GM12878 (cell line): ENCODE measurements at regions not wholly inside any gene's neighbourhood (a gene's known extent, or its start where the extent isn't known, plus 50 kb on each side); places are given as distances from the start of the nearest gene placed in this dataset.

Source experiments
- ATAC-seq: fragments of 200-7000 bp; cut with Tn5 transposase; 3 replicates; pipeline ENCODE4 v1.9.1; 2020; ENCODE audit warnings: mild to moderate bottlenecking, moderate library complexity
- BruUV-seq: library from RNA; stranded (reverse); fragments of 400-500 nt; replicated peaks from 2 replicates; lab custom pipeline; 2021; lab: Mats Ljungman, UMichigan
- CTCF ChIA-PET: fragments of 300-600 bp; sonication (Branson Sonifier 250); formaldehyde crosslinking; extraction: SDS; loops from one replicate; lab custom pipeline; 2021; ENCODE audit warnings: inconsistent platforms; lab: Yijun Ruan, JAX
- POLR2A ChIA-PET: fragments of 350-600 bp; formaldehyde crosslinking; extraction: SDS; loops from one replicate; lab custom pipeline; 2021; ENCODE audit warnings: inconsistent platforms; lab: Charles Lee
- RAD21 ChIA-PET: fragments of 300-600 bp; sonication (Branson Sonifier 250); formaldehyde crosslinking; loops from one replicate; lab custom pipeline; 2023; ENCODE audit warnings: antibody characterized with exemption; ENCODE audit not compliant: unreplicated experiment; lab: Charles Lee
- SMC1A ChIA-PET: fragments of 300-600 bp; sonication (Branson Sonifier 250); formaldehyde crosslinking; loops from one replicate; lab custom pipeline; 2023; ENCODE audit not compliant: unreplicated experiment, uncharacterized antibody; lab: Charles Lee
- DNase-seq: peaks from one replicate; pipeline ENCODE4 v3.0.0-alpha.2; 2011; ENCODE audit warnings: low read depth, low spot score
- FAIRE-seq: peaks from 3 replicates; lab custom pipeline; 2011; peaks lifted over from hg19 to GRCh38; lab: Jason Lieb, UNC
- H2AFZ ChIP-seq: 2 replicates; pipeline ENCODE4 v1.6.0; 2011; ENCODE audit warnings: low read depth, low read length, control low read depth; ENCODE audit not compliant: control insufficient read depth
- H3K27ac ChIP-seq: 2 replicates; pipeline ENCODE4 v1.5.1; 2011; ENCODE audit warnings: control low read depth; ENCODE audit not compliant: control insufficient read depth, insufficient read depth
- H3K27me3 ChIP-seq, 2 experiments: replicated peaks in 1 of 2; 2 replicates each; pipeline versions ENCODE4 v1.6.0 to v1.6.1; 2011; ENCODE audit warnings: low read length in 1 of 2; ENCODE audit not compliant: control insufficient read depth in 2 of 2, insufficient read depth in 2 of 2
- H3K36me3 ChIP-seq, 2 experiments: 2 replicates each; pipeline ENCODE4 v1.5.1; 2011; ENCODE audit warnings: low read length in 1 of 2; ENCODE audit not compliant: control insufficient read depth in 2 of 2, insufficient read depth in 2 of 2
- H3K4me1 ChIP-seq: 2 replicates; pipeline ENCODE4 v1.6.1; 2011; ENCODE audit warnings: mild to moderate bottlenecking, low read length, moderate library complexity, mixed read lengths; ENCODE audit not compliant: control insufficient read depth, insufficient read depth
- H3K4me2 ChIP-seq: 2 replicates; pipeline ENCODE4 v1.6.0; 2011; ENCODE audit warnings: control low read depth; ENCODE audit not compliant: control insufficient read depth, insufficient read depth
- H3K4me3 ChIP-seq: fragments of 200-600 bp; sonication (generic); 2 replicates; pipeline ENCODE4 v1.5.1; 2016
- H3K79me2 ChIP-seq: 2 replicates; pipeline ENCODE4 v1.6.0; 2011; ENCODE audit warnings: low read length; ENCODE audit not compliant: control insufficient read depth, insufficient read depth
- H3K9ac ChIP-seq: 2 replicates; pipeline ENCODE4 v1.8.0; 2011; ENCODE audit warnings: low read length, control low read depth, mixed read lengths; ENCODE audit not compliant: control insufficient read depth, insufficient read depth
- H3K9me3 ChIP-seq: replicated peaks from 3 replicates; pipeline ENCODE4 v1.5.1; 2011; ENCODE audit warnings: mild to moderate bottlenecking, low read length; ENCODE audit not compliant: control insufficient read depth, insufficient read depth
- H4K20me1 ChIP-seq: 2 replicates; pipeline ENCODE4 v1.6.0; 2011; ENCODE audit not compliant: control insufficient read depth, insufficient read depth
- BMI1 ChIP-seq: fragments of 450-650 bp; IDR thresholded peaks from 2 replicates; pipeline ENCODE4 v1.6.1; 2016; ENCODE audit warnings: mild to moderate bottlenecking, moderate library complexity, borderline replicate concordance
- CREM ChIP-seq: IDR thresholded peaks from 2 replicates; pipeline ENCODE4 v1.6.1; 2014; ENCODE audit warnings: antibody characterized with exemption, low read depth
- FOXK2 ChIP-seq: fragments of 450-650 bp; IDR thresholded peaks from 2 replicates; pipeline ENCODE4 v1.6.1; 2017; ENCODE audit warnings: mild to moderate bottlenecking, moderate library complexity
- HDAC6 ChIP-seq: fragments of 200-600 bp; sonication (generic); IDR thresholded peaks from one replicate; pipeline ENCODE4 v1.8.0; 2017; ENCODE audit warnings: antibody characterized with exemption; ENCODE audit not compliant: unreplicated experiment
- KLF5 ChIP-seq: fragments of 450-650 bp; IDR thresholded peaks from 2 replicates; pipeline ENCODE4 v1.6.1; 2014; ENCODE audit warnings: mild to moderate bottlenecking; ENCODE audit not compliant: partially characterized antibody
- RCOR1 ChIP-seq: conservative IDR thresholded peaks from 2 replicates; pipeline ENCODE4 v1.6.1; 2012; ENCODE audit warnings: low read depth, low read length, improper control_type of control experiment
- SMAD1 ChIP-seq: fragments of 450-650 bp; IDR thresholded peaks from 2 replicates; pipeline ENCODE4 v1.6.1; 2018; ENCODE audit warnings: mild to moderate bottlenecking, low read depth; ENCODE audit not compliant: partially characterized antibody
- SPI1 ChIP-seq: IDR thresholded peaks from 2 replicates; pipeline ENCODE4 v1.6.1; 2011; ENCODE audit warnings: low read depth, mild to moderate bottlenecking, low read length, moderate library complexity, borderline replicate concordance; ENCODE audit not compliant: insufficient read depth
- WGBS: methylation state at CpG from one replicate; pipeline ENCODE4 v1.1.6; 2016; ENCODE audit warnings: low lambda C conversion rate; ENCODE audit not compliant: insufficient replicate concordance, insufficient coverage; ENCODE audit errors: missing lambda C conversion rate; 5-methylcytosine and 5-hydroxymethylcytosine counted together
- in situ Hi-C: fragments of 300-500 bp; cut with MboI; formaldehyde crosslinking; loops from 9 replicates; pipeline ENCODE4 v1.14.3; 2018; ENCODE audit warnings: mixed read lengths
- intact Hi-C: fragments of 100-400 bp; cut with micrococcal nuclease; formaldehyde crosslinking; loops from one replicate; pipeline ENCODE4 v1.14.2; 2022; ENCODE audit not compliant: unreplicated experiment
- TF ChIP-seq, protein P1 (sequence below): IDR thresholded peaks from 2 replicates; pipeline ENCODE4 v1.6.1; 2012; ENCODE audit warnings: low read depth, low read length, improper control_type of control experiment
- TF ChIP-seq, protein P2 (sequence below): fragments of 450-650 bp; formaldehyde crosslinking; IDR thresholded peaks from 2 replicates; pipeline ENCODE4 v1.5.0; 2022; ENCODE audit warnings: mild to moderate bottlenecking, missing genetic modification characterization
- TF ChIP-seq, protein P3 (sequence below): fragments of 450-650 bp; IDR thresholded peaks from 2 replicates; pipeline ENCODE4 v1.6.1; 2016; ENCODE audit warnings: mild to moderate bottlenecking

DNA sequence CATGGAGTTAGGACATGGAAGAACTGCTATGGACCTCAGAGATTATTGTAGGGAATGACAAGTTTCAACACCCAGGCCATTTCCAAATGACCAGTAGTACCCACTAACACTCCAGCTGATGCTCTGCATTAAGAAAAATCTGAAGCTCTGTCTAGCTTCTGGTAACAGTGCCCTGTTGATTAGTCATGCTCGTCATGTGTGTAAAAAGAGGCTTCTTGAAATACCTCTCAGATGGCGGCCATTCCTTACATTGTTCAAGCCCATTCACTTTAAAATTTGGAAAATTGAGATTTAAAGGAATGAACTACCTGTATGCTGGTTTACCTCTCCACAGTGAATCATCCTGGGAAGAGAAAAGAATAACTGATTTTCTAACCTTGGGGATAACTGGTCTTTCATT is 527.9 kb upstream of the ARGLU1 start:
- RAD21 ChIA-PET, result no interaction called here
- CTCF ChIA-PET, result no interaction called here
- TF ChIP-seq, protein P1, sequence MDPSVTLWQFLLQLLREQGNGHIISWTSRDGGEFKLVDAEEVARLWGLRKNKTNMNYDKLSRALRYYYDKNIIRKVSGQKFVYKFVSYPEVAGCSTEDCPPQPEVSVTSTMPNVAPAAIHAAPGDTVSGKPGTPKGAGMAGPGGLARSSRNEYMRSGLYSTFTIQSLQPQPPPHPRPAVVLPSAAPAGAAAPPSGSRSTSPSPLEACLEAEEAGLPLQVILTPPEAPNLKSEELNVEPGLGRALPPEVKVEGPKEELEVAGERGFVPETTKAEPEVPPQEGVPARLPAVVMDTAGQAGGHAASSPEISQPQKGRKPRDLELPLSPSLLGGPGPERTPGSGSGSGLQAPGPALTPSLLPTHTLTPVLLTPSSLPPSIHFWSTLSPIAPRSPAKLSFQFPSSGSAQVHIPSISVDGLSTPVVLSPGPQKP, result no peak
- TF ChIP-seq, protein P2, sequence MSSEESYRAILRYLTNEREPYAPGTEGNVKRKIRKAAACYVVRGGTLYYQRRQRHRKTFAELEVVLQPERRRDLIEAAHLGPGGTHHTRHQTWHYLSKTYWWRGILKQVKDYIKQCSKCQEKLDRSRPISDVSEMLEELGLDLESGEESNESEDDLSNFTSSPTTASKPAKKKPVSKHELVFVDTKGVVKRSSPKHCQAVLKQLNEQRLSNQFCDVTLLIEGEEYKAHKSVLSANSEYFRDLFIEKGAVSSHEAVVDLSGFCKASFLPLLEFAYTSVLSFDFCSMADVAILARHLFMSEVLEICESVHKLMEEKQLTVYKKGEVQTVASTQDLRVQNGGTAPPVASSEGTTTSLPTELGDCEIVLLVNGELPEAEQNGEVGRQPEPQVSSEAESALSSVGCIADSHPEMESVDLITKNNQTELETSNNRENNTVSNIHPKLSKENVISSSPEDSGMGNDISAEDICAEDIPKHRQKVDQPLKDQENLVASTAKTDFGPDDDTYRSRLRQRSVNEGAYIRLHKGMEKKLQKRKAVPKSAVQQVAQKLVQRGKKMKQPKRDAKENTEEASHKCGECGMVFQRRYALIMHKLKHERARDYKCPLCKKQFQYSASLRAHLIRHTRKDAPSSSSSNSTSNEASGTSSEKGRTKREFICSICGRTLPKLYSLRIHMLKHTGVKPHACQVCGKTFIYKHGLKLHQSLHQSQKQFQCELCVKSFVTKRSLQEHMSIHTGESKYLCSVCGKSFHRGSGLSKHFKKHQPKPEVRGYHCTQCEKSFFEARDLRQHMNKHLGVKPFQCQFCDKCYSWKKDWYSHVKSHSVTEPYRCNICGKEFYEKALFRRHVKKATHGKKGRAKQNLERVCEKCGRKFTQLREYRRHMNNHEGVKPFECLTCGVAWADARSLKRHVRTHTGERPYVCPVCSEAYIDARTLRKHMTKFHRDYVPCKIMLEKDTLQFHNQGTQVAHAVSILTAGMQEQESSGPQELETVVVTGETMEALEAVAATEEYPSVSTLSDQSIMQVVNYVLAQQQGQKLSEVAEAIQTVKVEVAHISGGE, result no peak
- TF ChIP-seq BMI1 (no peak), RCOR1 (no peak), CREM (no peak), KLF5 (no peak), SPI1 (no peak), SMAD1 (no peak), FOXK2 (no peak), HDAC6 (no peak)
- TF ChIP-seq, protein P3, sequence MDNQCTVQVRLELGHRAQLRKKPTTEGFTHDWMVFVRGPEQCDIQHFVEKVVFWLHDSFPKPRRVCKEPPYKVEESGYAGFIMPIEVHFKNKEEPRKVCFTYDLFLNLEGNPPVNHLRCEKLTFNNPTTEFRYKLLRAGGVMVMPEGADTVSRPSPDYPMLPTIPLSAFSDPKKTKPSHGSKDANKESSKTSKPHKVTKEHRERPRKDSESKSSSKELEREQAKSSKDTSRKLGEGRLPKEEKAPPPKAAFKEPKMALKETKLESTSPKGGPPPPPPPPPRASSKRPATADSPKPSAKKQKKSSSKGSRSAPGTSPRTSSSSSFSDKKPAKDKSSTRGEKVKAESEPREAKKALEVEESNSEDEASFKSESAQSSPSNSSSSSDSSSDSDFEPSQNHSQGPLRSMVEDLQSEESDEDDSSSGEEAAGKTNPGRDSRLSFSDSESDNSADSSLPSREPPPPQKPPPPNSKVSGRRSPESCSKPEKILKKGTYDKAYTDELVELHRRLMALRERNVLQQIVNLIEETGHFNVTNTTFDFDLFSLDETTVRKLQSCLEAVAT, result no peak

More for the DNA sequence above, 527.9 kb upstream of the ARGLU1 start:
- in situ Hi-C loops, result no loop called here
- BruUV-seq, result no TSS peak
- H3K4me3 ChIP-seq, result no peak overlapping the region
- no peaks in the 10 kb centered on the region for H3K79me2 ChIP-seq
- no peaks in the 10 kb centered on the region for H4K20me1 ChIP-seq
- H3K27ac ChIP-seq, result no peak overlapping the region
- H3K9ac ChIP-seq, result no peak overlapping the region
- H2AFZ ChIP-seq, result no peak overlapping the region
- intact Hi-C loops, result no loop called here
- ATAC-seq (no peak), DNase-seq (no peak), FAIRE-seq (no peak)
- no peaks in the 10 kb centered on the region for H3K9me3 ChIP-seq
- 2% methylated on average over 2 of the region's 2 CpGs for WGBS
- POLR2A ChIA-PET, result no interaction called here
- no peaks in the 10 kb centered on the region for H3K27me3 ChIP-seq
- H3K4me1 ChIP-seq, result no peaks in the 10 kb centered on the region
- H3K36me3 ChIP-seq, result no peaks in the 10 kb centered on the region
- SMC1A ChIA-PET, result no interaction called here
- H3K4me2 ChIP-seq, result no peak overlapping the region
